OCI-LY3 (cell line): ENCODE measurements at regions not wholly inside any gene's neighbourhood (a gene's known extent, or its start where the extent isn't known, plus 50 kb on each side); places are given as distances from the start of the nearest gene placed in this dataset.

Experiments used
- EZH2phosphoT487 ChIP-seq: fragments of 200-600 bp; shearing (Covaris generic); IDR thresholded peaks from 2 replicates; pipeline ENCODE4 v1.6.1; 2018; ENCODE audit warnings: antibody characterized with exemption, mixed run types, low read depth
- TF ChIP-seq, protein P1 (sequence below): fragments of 200-600, 300-600 bp; sonication (generic); IDR thresholded peaks from 2 replicates; pipeline ENCODE4 v1.5.1; 2014; ENCODE audit warnings: antibody characterized with exemption, low read length, low read depth

DNA sequence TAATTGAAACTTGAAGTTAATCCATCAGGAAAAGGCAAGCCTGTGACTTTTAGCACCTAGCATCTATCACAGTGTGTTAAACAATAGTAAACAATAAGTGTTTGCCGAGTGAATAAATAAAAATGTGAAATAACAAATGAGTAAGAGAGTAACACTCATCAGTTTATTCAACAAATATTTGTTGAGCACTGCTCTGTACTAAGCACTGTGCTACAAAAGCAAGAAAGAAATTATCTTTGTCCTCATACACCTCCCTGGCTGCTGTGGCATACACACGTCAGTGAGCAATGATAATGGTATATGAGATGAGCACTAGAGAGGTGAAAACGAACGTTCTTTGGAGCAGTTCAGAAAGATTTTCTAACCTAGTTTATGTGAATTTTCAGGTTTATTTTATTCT lies 295.0 kb upstream of the LRRC7 start:
- TF ChIP-seq, protein P1, sequence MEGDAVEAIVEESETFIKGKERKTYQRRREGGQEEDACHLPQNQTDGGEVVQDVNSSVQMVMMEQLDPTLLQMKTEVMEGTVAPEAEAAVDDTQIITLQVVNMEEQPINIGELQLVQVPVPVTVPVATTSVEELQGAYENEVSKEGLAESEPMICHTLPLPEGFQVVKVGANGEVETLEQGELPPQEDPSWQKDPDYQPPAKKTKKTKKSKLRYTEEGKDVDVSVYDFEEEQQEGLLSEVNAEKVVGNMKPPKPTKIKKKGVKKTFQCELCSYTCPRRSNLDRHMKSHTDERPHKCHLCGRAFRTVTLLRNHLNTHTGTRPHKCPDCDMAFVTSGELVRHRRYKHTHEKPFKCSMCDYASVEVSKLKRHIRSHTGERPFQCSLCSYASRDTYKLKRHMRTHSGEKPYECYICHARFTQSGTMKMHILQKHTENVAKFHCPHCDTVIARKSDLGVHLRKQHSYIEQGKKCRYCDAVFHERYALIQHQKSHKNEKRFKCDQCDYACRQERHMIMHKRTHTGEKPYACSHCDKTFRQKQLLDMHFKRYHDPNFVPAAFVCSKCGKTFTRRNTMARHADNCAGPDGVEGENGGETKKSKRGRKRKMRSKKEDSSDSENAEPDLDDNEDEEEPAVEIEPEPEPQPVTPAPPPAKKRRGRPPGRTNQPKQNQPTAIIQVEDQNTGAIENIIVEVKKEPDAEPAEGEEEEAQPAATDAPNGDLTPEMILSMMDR, result no peak
- no peak for TF ChIP-seq EZH2phosphoT487
